ENCODE measurements at regions not wholly inside any gene's neighbourhood (a gene's known extent, or its start where the extent isn't known, plus 50 kb on each side); places are given as distances from the start of the nearest gene placed in this dataset.

DNA sequence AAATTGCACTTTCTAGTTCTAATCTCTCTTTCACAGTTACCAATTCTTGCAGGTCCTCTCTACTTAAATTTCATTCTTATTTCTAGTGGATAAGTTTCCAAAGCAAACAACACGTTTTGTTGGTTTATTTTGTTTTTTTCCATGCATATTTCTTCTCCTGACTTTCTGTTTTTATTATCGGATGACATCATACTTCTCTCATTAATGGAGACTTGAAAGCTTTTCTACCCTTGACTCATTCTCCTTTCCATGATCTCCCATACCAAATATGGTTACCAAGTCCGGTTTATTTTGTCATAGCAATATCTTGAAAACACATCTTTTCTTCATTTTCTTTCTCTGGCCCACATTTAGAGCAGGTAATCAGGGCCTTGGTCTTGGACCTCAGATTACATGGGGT is 796.5 kb downstream of the GALC start:
- TF ChIP-seq, protein P1, sequence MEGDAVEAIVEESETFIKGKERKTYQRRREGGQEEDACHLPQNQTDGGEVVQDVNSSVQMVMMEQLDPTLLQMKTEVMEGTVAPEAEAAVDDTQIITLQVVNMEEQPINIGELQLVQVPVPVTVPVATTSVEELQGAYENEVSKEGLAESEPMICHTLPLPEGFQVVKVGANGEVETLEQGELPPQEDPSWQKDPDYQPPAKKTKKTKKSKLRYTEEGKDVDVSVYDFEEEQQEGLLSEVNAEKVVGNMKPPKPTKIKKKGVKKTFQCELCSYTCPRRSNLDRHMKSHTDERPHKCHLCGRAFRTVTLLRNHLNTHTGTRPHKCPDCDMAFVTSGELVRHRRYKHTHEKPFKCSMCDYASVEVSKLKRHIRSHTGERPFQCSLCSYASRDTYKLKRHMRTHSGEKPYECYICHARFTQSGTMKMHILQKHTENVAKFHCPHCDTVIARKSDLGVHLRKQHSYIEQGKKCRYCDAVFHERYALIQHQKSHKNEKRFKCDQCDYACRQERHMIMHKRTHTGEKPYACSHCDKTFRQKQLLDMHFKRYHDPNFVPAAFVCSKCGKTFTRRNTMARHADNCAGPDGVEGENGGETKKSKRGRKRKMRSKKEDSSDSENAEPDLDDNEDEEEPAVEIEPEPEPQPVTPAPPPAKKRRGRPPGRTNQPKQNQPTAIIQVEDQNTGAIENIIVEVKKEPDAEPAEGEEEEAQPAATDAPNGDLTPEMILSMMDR (conservative IDR thresholded peaks at IDR 0.05; ENCODE audit: low read depth in 2 of 2): no peak
- TF ChIP-seq EZH2 (IDR thresholded peaks at IDR 0.05; ENCODE audit: low read depth, unreplicated experiment) (no peak), EZH2phosphoT487 (IDR thresholded peaks at IDR 0.05; ENCODE audit: unreplicated experiment) (no peak), POLR2AphosphoS5 (IDR thresholded peaks at IDR 0.05; ENCODE audit: low read depth) (no peak), STAT1 (IDR thresholded peaks at IDR 0.05; ENCODE audit: unreplicated experiment) (no peak)

All from GM23338 (cell line).